HG03103 (cell line): ENCODE measurements at regions not wholly inside any gene's neighbourhood (a gene's known extent, or its start where the extent isn't known, plus 50 kb on each side); places are given as distances from the start of the nearest gene placed in this dataset.
"Not testable (repeated sequence)": the region's sequence is repeated elsewhere in the genome, so short reads cannot be mapped to it uniquely, and the experiment has no call there.

Experiments
- ATAC-seq: cut with Tn5 transposase; IDR thresholded peaks from one replicate; pipeline ENCODE4 v1.9.1; 2021; ENCODE audit warnings: low read depth; ENCODE audit not compliant: unreplicated experiment

DNA sequence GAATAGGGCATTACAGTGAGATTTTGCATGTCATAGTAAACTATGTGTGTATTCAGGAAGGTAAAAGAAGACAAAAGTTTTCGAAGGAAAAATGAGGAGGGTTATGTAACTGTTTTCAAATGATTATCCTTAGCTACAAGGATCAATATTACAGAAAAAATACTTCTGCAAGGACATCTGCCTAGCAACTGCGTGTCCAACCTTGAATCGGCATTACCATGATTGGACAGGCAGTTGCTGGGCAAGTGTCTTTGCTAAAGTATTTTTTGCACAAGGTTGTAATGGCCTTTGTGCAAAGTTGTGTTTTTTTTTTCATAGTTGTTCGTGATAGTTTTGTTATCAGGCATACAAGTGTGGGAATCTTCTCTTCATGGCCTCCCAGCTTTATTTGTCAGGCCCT lies 136.8 kb downstream of the FASLG start:
- no peak for ATAC-seq

DNA sequence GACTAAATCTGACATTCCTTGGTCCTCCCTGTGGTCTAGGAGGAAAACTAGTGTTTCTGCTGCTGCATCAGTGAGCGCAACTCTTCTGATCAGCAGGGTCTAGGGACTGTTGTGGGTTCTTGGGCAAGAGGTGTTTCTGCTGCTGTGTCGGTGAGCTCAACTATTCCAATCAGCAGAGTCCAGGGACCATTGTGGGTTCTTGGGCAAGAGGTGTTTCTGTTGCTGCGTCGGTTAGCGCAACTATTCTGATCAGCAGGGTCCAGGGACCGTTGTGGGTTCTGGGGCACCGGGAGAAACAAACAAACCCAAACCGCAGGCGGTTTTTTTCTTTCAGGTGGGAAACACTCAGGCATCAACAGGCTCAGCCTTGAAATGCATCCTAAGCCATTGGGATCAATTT lies 140.9 kb downstream of the FASLG start:
- ATAC-seq = not testable (repeated sequence)

DNA sequence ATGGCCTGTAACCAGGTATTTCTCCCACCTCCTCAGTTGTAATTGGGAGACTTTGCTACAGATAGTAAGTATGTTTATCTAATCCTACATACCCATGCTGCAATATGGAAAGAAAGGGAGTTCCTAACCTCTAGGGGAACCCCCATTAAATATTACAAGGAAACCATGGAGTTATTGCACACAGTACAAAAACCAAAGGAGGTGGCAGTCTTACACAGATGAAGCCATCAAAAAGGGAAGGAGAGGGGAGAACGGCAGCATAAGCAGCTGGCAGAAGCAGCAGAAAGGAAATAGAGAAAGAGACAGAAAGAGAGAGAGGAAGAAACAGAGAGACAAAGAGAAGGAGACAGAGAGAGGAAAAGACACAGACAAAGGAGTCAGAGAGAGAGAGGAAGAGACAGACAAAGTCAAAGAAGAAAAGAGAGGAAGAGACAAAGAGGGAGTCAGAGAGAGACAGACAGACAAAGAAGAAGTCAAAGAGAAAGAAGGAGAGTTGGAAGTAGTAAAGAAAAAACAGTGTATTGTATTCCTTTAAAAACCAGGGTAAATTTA lies 142.9 kb downstream of the FASLG start:
- no peak for ATAC-seq

DNA sequence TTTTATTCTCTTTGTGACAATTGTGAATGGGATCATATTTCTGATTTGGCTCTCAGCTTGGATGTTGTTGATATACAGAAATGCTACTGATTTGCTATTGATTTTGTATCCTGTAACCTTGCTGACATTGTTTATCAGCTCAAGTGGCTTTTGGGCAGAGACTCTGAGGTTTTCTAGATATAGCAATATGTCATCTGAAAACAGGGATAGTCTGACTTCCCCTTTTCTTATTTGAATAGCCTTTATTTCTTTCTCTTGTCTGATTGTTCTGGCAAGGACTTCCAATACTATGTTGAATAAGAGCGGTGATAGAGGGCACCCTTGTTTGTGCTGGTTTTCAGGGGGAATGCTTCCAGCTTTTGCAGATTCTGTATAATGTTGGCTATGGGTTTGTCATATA lies 150.8 kb downstream of the FASLG start:
- no peak for ATAC-seq

DNA sequence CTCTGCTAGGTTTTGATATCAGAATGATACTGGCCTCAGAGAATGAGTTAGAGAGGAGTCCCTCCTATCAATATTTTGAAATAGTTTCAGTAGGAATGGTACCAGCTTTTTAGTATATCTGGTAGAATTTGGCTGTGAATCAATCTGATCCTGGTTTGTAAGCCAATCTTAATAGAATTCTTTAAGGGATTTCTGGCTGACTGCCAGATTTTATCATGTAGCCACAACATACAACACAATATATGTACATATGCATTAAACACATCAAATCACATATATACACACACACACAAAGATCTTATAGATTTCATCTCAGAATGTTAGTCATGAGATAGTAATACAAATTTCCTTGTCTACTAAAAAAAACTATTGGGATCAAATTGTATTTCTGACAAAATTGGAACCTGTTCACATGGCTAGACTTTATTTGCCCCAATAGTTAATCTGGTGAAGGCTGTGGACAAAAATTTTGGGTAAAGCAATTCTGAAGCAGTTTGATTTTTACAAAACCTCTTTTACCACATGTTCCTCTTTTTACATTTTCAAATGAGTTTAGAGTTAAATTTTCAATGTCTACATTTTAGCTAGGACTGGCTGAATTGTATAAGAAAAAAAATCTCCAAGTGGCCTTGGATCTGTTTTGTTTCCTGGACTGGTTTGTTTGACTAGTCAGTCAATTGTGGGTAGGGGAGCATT lies 151.7 kb downstream of the FASLG start:
- ATAC-seq = no peak

DNA sequence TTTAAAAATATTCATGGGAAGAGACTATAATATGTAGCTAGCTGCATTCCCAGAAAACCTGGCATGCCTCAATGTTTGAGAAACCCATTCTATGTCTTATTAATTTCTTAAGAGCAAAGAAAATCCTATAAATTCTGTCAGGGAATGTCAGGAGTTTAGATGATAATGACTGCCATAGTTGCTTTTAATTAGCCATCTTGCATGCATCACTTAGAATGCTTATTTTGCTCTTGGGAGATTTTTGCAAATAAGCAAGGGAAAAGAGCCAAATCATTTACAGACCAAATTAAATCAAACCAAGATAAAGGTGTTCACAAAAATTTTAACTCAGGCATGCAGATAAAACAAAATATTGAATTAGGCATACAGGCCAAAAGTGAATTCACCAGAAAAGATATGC lies 152.8 kb downstream of the FASLG start:
- ATAC-seq = no peak

DNA sequence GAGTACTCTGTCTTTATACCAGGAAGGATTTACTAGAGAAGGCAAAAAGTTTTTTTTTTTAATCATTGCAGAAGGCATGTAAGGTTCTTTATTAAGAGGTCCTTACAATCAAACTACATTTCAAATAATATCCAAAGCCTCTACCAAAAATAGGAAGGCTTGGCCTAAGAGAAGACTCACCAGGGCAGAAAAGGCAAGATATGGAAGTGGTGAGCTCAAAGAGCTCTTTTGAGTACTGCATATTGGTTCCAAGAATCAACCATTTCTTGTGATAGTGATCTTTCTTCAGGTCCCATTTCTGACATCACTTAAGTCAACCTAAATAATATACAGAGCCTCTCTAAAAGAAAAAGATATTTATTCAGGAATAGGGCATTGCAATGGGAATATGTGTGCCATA lies 153.2 kb downstream of the FASLG start:
- ATAC-seq = no peak

DNA sequence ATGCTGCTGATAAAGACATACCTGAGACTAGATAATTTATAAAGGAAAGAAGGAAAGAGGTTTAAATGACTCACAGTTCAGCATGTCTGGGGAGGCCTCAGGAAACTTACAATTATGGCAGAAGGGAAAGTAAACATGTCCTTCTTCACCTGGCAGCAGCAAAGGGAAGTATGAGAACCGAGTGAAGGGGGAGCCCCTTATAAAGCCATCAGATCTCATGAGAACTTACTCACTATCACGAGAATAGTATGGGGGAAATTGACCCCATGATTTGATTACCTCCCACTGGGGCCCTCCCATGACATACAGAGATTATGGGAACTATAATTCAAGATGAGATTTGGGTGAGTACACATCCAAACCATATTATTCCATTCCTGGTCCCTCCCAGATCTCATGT lies 154.4 kb downstream of the FASLG start:
- ATAC-seq = no peak

DNA sequence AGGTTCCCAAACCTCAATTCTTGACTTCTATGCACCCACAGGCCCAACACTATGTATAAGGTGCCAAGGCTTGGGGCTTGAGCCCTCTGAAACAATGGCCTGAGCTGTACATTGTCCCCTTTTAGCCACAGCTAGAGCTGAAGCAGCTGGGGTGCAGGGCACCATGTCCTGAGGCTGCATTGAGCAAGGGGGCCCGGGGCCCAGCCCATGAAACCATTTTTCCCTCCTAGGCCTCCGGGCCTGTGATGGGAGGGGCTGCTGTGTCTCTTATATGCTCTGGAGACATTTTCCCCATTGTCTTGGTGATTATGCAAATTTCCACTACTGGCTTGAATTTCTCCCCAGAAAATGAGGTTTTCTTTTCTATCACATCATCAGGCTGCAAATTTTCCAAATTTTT lies 155.5 kb downstream of the FASLG start:
- ATAC-seq = no peak

DNA sequence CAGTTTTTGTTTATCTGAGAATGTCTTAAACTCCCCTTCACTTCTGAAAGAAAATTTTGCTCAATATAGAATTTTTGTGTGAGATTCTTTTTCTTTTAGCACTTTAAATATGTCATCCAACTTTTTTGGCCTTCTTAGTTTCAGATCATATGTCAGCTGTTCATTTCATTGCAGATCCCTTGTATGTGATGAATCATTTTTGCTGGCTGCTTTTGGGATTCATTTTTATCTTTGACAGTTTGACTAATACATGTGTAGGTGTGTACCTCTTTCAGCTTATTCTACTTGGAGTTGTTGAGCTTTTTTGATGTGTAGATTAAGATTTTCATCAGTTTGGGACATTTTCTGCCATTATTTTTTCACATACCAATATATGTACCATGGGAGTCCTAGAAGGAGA lies 156.8 kb downstream of the FASLG start:
- no peak for ATAC-seq

DNA sequence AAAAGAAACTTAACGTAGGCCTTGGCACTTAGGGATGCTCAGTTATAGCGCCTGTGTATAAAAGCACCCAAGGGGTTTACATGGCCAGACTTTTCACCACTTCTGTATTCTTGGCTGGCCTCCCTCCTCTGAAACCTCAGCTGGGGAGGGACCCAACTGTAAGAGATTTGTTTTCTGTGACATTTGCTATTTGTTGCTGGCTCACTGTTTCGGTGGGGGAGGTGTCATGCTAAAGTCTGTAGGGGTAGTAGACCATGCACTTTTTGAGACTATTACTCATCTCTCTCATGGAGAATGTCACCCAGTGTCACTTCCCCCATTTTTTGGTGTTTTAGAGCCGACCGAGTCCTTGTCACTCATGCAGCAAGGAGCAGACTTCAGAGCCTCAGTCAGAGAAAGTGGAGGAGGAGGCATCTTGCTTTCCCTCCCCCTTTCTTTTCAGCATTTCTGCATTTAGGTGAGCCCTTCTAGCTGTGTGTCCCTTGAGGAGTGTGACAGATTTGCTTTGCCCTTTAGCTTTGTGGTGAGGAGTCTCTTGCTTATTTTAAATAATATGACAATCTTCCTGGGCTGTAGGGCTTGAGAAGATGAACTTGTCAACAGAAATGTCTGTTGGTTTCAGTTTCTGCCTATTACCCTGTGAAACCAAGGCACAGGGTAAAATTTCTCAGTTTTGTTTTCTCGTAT lies 160.1 kb downstream of the FASLG start:
- ATAC-seq = peak; percentile 84

DNA sequence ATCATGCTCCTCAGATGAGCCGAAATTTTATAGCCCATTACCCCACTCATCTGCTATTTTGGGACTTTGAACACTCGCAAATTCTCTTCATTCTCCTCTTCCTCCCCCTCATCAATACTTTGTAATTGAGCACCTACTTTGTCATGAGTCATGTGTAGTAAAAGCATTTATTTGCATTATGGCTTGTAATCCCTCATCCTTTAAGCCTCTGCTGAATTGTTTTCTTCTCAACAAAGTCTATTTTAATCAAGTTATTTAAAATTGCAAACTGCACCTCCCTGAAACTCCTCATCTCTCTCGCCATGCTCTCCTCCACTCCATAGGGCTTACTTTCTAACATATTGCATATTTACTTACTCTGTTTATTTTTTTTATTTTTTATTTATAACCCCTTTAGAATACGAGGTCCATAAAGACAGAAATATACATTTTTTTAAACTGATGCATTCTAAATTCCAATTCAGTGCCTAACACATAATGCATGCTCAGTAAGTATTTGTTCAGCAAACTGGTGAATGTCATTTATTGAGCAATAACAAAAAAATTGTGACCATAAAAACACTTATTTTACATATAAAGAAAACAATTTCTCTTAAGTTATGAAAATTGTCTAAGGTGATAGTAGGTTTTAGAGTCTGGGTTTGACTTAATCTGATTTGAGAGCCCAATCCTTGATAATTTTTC lies 161.7 kb downstream of the FASLG start:
- ATAC-seq = no peak

DNA sequence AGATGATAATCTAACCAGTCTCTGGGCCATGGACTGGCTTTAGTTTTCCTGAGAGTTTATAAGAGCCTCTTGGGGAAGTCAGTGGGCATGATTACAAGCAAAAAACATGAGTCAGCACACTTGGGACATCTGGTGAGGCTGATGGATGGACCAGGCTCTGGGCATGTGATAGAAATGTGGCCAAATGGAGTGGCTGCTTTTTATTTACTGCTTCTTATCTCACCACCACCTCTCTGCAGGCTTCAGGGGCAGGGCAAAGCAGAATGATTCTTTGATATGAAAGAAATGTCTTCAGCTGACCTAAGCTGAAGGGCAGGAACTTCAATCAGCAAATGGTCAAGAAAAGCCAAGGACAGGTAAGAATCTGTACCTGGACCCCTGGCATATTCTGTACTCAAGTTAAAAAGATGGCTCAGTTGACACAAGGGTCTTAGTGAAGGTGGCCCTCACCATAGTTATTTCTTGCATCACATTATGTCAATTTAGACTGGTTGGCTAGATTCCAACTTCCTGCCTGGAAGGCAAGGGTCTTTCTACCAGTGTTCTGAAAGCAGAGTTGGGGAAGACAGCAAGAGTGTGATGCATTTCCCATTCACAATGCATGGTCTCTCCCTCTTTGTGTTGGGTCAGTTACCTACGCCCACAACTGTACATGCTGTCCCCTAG lies 162.8 kb downstream of the FASLG start:
- ATAC-seq = no peak

DNA sequence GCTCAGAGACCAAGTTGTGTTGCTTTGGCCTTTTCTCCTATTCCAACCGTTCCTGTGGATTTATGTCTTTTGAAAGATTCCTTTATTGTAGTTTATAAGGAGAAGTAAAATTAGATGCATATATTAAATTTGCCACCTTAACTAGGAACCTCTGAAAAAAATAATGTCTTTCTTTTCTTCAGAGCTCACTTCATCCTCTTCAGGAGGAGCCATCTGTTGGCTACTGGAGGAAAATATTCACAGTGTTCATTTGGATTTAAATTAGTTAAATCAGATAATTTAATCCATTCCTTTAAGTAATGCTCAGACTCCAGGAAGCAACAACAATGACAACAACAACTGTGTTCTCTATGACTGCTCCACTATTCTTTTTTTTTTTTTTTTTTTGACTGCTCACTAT lies 164.0 kb downstream of the FASLG start:
- no peak for ATAC-seq

DNA sequence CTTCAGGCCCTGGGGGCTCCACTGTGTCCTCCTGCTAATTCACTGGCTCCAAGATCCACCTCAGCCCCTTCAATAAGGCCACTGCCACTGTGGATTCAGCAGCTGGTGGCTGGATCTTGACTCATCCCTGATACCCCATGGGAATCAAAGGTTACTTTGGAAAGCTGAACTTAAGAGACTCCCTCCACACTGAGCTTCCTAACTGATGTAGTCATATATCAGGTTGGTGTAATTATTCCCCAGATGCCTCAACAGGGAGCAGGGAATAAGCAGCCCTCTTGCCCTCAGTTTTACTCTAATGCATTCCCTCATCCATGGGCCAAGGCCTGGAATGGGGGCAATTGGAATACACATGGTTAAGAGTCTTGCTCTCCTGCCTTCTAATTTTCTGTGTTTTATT lies 164.6 kb downstream of the FASLG start:
- no peak for ATAC-seq

DNA sequence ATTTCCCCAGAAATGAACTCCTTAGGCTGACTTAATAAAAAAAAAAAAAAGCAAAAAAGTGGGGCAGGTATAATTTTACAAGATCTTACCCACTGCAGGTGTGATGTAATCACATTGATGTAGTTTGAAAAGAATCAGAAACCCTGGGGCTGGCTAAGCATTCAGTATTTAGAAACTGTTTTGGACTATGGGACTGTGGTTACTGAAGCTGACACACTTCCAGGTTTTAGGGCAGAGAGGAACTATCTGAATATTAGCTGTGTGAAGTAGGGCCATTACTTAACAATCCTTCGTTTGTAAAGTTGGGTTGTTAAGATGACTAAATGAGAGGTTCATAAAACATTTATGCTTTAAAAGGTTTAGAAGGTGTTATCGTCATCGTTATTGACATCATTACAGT lies 165.3 kb downstream of the FASLG start:
- no peak for ATAC-seq

DNA sequence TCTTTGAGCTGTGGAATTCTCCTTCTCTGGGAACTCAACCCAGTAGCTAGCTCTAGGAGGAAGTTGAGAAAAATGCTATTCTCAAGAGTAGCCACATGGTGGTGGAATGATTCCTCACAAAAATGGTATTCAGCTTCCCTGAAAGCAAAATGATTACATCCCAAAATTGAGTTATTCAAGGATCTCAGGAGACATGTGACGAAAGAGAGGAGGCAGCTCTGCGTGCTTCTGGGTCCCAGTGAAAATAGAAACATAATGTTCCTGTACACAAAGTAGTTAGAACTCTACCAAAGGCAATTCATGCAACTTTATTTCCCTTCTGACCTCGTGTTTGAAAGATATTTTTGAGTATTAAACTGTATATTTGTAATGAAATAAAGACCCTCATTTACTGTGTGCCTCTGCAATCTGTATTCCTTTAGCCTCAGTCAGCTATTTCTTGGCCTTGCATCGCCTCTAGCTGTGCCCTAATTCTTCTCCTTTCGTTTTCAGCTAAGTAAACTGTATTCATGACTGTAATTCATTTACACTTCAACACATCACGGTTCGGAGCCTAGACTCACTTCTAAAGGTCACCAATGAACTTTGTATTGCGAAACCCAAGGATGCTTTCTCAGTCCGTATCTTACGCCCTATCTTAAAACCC lies 167.3 kb downstream of the FASLG start:
- ATAC-seq = no peak

DNA sequence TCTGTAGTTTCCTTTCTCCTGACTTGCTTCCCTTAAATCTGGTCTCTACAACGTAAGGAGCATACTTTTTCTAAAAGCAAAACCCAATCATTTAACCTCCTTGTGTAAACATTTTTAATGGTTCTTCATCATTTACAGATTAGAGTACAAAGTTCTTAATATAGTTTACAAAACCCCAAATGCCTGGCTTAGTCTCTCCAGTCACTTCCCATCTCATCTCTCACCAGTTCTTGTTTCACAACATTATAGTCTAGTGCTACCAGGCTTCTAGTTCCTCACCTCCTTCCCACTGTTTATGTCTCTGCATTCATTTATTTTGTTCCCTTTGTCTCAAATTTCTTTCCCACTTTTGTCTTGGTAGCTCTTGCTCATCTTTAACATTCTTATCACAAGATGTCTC lies 168.4 kb downstream of the FASLG start:
- no peak for ATAC-seq

DNA sequence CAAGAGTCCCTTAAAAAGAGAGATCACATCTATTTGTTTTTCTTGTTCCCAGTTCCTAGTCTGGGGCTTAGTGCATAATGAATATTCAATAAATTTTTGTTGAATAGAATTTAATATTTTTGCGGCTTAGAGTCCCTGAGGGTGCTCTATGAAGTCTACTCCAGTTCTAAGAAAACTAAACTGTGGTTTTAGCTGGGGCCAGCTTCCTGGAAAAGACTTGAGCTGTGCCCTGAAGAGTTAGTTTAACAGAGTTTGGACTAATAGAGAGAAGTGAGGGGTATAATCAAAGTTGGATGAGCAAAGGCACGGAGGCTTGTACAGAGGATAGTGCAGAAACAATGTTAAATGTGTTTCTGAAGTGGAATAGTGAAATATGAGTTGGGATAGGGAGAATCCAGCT lies 168.9 kb downstream of the FASLG start:
- ATAC-seq = no peak

DNA sequence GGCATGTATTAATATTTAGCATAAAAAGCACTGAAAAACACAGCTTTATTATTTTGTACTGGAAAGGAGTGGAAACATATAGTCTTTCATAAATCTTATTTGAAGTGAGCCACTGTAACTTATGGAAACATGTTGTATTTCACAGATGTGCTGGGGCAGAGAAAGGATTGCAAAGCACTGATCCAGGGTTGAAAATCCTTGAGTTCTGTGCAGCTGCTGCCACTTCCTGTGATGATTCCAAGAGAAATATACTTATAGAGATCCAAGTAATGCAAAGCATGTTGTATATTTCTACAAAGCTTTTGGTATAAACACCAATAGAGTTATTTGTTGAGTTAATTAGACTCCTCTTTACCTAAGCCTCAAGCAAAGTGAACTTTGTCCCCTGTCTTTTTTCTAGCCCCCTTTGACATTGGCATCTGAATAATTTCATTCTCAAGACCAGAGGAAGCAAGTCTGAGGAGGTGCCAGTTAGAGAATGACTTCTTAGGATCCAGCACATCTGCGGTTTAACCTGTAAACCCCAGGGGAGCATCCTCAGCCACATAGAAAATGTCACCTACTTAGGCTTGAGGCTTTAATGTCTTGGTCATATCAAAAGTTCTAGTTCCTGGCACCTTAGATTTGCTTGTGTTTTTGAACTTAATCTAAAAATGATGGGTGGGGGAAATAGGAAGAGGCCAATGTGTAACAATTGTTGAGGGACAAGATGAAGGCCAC lies 173.3 kb downstream of the FASLG start:
- ATAC-seq = no peak
